GM21576 (cell line): ENCODE measurements at regions not wholly inside any gene's neighbourhood (a gene's known extent, or its start where the extent isn't known, plus 50 kb on each side); places are given as distances from the start of the nearest gene placed in this dataset.
"Not testable (repeated sequence)": the region's sequence is repeated elsewhere in the genome, so short reads cannot be mapped to it uniquely, and the experiment has no call there.

Source experiments
- ATAC-seq: cut with Tn5 transposase; IDR thresholded peaks from one replicate; pipeline ENCODE4 v1.9.1; 2021; ENCODE audit warnings: mild to moderate bottlenecking, moderate library complexity; ENCODE audit not compliant: unreplicated experiment

GRCh38 chr12:68422956-68423574, 90.9 kb upstream of the MDM1 start:
- no peak for ATAC-seq

DNA sequence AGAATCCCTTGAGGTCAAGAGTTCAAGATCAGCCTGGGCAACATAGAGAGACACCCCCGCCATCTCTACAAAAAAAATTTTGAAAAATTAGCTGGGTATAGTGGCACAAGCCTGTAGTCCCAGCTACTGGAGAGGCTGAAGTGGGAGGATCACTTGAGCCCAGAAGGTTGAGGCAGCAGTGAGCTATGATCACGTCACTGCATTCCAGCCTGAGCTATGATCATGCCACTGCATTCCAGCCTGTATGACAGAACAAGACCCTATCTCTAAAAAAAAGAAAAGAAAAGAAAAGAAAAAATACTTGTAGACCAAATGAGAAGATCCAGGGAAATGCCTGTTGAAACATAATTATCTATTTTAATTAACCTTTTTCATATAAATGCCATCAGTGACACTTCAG, 93.8 kb upstream of the MDM1 start:
- ATAC-seq, result no peak

DNA sequence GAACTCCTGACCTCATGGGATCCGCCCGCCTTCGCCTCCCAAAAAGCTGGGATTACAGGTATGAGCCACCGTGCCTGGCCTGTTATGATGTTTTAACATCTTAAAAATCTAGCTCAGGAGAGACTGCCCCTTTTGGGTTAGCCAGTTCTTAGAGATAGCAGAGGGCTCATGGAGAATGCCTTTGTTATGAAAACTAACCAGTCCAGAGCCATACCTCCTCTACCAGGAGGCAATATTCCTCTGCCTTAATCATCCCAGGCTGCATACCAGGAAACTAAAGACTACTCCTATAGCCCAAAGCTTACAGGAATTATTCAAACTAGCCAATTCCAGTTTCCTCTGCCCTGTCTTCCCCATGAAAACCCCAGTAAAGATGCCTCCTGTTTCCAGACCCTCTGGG, 96.0 kb upstream of the MDM1 start:
- ATAC-seq, result no peak

- no peak for ATAC-seq
These were observed 96.8 kb upstream of the MDM1 start for GRCh38 chr12:68428724-68429501.

- no peak for ATAC-seq
These were observed 97.5 kb upstream of the MDM1 start for GRCh38 chr12:68429696-68430095.

DNA sequence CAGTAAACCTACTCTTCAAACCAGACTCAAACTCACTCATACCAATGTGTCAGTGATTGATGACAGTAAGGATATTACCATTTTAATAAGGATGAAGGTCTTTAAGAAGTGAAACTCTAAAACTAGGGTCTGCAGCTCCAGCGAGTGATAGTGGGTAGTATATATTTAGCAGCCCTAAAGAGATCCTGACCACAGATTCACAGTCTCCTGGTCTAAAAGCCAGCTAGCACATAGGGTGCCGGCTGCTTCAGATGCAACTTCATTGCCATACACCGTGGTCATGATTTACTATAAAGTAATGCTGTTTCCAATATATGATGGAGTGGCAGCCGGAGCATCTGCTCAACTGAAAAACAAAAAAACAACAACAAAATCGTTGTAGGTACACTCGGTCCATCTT, 99.6 kb upstream of the MDM1 start:
- ATAC-seq, result no peak

- no peak for ATAC-seq
These were observed 100.5 kb upstream of the MDM1 start for GRCh38 chr12:68432622-68433021.

DNA sequence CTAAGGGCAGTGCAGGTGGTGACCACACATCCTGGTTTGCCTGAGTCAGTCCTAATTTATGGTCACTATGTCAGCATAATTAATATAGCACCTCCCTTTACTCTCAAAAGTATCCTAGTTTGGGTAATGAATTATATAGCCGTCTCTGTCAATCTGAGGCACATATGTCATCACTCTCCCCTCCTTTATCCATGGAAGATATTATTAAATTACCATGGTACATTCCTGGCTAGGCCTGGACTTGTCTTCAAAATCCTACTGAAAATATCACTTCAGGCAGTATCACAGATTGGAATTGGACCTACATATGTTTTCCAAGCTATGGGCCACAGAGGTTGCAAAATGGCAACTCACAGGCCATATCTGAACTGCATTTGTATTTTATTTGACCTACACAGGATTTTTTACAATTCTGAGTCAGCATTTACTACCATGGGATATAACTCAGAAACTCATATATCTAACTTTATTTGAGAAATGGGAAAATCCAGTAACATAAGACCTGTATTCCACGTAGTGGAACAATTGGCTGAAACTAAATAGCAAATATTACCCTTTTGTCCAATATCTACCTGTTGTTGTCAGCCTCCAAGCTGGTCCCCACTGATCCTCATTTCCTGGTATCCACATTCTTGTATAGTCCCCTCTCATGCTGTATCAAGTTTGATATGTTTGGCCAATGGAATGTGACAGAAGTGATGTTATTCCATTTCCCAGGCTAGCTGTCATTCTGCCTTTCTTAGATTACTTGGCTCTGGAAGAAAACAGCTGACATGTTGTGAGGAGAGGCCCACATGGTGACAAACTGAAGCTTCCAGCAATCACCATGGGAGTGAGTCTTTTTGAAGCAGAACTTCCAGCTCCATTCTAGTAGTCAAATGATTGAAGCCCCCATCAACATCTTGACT, 102.5 kb upstream of the MDM1 start:
- ATAC-seq, result no peak

DNA sequence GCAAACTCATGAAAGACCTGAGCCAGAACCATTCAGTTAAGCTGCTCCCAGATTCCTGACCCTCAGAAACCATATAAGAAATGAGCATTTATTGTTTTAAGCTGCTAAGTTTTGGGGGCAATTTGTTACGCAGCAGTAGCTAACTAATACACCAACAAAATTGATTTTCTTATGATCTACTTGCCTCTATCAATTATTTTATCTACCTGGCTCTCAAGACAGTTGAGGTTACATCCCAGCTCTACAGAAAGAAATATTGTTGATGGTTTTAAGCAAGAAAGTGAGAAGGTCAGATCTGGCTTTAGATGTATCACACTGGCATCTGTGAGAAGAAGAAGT, 103.1 kb upstream of the MDM1 start:
- ATAC-seq, result no peak

- ATAC-seq, result no peak
These were observed 103.7 kb upstream of the MDM1 start for GRCh38 chr12:68435816-68436215.

- ATAC-seq, result no peak
These were observed 106.4 kb upstream of the MDM1 start for GRCh38 chr12:68438601-68439000.

GRCh38 chr12:68439368-68440045, 107.3 kb upstream of the MDM1 start:
- ATAC-seq, result no peak

DNA sequence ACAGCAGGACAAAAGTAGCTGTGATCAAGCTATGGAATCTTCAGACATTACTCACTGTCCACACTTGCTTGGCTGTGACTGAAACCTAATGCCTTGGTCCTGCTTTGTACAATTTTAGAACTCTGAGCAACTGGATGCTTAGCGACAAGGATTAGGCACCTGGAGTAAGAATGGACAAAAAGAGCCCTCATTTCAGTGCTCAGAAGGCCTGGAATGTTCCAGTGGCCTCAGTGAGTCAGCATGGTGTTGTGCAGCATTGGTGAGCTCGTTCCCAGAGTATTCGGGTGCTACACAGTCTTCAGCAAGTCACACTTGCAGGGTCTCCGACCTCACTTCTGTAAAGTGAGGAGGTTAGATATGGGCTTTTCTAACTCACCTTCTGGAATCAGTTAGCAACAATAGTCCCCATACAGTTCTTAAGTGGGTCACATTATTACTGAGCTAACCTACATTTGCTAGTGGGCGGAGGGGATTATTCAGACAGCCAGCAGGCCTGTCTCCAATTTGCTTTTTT, 108.0 kb upstream of the MDM1 start:
- ATAC-seq, result no peak

GRCh38 chr12:68441167-68441566, 109.0 kb upstream of the MDM1 start:
- no peak for ATAC-seq

DNA sequence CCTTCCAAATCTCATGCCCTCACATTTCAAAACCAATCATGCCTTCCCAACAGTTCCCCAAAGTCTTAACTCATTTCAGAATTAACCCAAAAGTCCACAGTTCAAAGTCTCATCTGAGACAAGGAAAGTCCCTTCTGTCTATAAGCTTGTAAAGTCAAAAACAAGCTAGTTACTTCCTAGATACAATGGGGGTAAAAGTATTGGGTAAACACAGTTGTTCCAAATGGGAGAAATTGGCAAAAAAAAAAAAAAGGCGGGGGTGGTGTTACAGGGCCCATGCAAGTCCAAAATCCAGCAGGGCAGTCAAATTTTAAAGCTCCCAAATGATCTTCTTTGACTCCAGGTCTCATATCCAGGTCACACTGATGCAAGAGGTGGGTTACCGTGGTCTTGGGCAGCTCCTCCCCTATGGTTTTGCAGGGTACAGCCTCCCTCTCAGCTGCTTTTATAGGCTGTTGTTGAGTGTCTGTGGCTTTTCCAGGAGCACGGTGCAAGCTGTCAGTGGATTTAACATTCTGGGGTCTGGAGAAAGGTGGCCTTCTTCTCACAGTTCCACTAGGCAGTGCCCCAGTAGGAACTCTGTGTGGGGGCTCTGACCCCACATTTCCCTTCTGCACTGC, 110.3 kb upstream of the MDM1 start:
- ATAC-seq, result not testable (repeated sequence)

DNA sequence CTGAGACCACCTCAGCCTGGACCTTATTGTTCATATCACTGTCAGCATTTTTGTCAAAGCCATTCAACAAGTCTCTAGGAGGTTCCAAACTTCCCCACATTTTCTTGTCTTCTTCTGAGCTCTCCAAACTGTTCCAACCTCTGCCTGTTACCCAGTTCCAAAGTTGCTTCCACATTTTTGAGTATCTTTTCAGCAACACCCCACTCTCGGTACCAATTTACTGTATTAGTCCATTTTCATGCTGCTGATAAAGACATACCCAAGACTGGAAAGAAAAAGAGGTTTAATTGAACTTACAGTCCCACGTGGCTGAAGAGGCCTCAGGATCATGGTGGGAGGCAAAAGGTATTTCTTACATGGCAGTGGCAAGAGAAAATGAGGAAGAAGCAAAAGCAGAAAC, 111.5 kb upstream of the MDM1 start:
- ATAC-seq, result not testable (repeated sequence)

DNA sequence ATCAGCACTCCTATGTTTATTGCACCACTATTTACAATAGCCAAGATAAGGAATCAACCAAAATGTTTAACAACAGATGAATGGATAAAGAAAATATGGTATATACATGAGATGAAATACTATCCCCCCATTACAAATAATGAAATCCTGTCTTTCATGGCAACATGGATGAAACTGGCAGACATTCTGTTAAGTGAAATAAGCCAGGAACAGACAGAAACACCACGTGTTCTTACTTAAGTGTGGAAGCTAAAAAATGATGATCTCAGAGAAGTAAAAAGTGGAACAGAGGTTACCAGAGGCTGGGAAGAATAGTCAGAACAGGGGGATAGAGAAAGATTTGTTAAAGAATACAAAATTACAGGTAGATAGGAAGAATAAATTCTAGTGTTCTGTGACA, 113.7 kb upstream of the MDM1 start:
- no peak for ATAC-seq

GRCh38 chr12:68446384-68446783, 114.2 kb upstream of the MDM1 start:
- ATAC-seq, result no peak

DNA sequence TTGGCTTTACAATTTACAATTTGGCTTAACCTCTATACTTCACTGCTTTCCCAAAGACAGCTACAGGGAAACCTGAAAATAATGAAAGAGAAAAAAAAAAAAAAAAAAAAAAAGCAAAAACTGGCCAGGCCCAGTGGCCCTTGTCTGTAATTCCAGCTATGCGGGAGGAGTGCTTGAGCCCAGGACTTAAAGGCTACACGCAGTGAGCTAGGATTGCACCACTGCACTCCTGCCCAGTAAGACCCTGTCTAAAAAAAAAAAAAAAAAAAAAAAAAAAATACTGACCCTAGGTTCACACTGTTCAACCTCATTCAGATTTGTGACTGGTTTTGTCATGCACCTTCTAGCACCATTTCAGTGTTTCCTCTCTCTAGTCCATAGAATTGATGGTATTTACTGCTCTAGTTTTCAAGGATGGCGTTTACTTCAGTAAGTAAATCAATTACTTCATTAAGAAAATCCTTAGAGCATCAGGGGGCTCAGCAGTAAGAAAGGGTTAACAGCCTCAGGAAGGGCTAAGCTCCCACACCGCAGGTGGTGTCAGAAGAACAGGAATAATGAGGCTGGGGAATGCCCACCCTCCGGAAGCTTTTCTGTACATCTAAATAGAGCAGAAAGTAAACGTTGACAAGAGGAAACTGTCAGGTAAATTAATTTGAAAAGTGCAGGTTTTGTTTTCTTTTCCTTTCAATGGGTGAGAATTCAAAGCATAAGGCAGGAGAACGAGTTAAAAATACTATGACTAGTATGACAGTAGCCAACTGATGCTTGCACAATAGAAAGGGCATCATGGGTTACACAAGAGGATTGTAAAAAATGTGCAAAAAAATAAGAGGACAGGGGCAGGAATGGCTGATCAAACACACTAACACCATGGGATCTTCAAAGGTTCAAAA, 115.0 kb upstream of the MDM1 start:
- ATAC-seq, result no peak
